ENCODE measurements at regions not wholly inside any gene's neighbourhood (a gene's known extent, or its start where the extent isn't known, plus 50 kb on each side); places are given as distances from the start of the nearest gene placed in this dataset.

GRCh38 chr7:136234040-136234439 lies 256.9 kb upstream of the MTPN start:
- Histone ChIP-seq H3K36me3 (ENCODE audit: insufficient read depth, low read length) (no peaks in the 10 kb centered on the region), H2AFZ (ENCODE audit: low read depth, low read length) (no peak overlapping the region), H3K4me2 (ENCODE audit: low read length) (no peak overlapping the region), H3K9me3 (ENCODE audit: insufficient read depth, low read depth, low read length) (no peaks in the 10 kb centered on the region), H4K20me1 (ENCODE audit: insufficient read depth, low read length) (no peaks in the 10 kb centered on the region), H3K4me1 (ENCODE audit: insufficient read depth, low read length) (peaks cover 4% of the 10 kb centered on the region), H3K4me3 (ENCODE audit: insufficient read depth, low read depth, low read length) (no peak overlapping the region), H3K27me3 (ENCODE audit: insufficient read depth, low read length) (no peaks in the 10 kb centered on the region), H3K9ac (ENCODE audit: low read length) (no peak overlapping the region), H3K27ac (ENCODE audit: low read depth, low read length) (no peak overlapping the region), H3K79me2 (ENCODE audit: insufficient read depth, low read length) (no peaks in the 10 kb centered on the region)
- no peak for FAIRE-seq
- TF ChIP-seq CTCF (IDR thresholded peaks at IDR 0.05; ENCODE audit: insufficient read depth, low read depth, low read length) (no peak), EZH2 (IDR thresholded peaks at IDR 0.05; ENCODE audit: insufficient read depth, low read length) (no peak)
- H3K9me3 Mint-ChIP-seq (ENCODE audit: unreplicated experiment): peaks cover 11% of the 10 kb centered on the region
- H3K27me3 Mint-ChIP-seq (ENCODE audit: low read depth, unreplicated experiment): peaks cover 2% of the 10 kb centered on the region
- H3K27ac Mint-ChIP-seq (ENCODE audit: unreplicated experiment): no peak overlapping the region
- H3K4me3 Mint-ChIP-seq (ENCODE audit: unreplicated experiment): no peak overlapping the region
- peaks cover 12% of the 10 kb centered on the region for H3K4me1 Mint-ChIP-seq (ENCODE audit: low read depth, unreplicated experiment)
- peak; percentile 1 for DNase-seq (ENCODE audit: low read depth)
- H3K36me3 Mint-ChIP-seq (ENCODE audit: low read depth, unreplicated experiment): no peaks in the 10 kb centered on the region

GRCh38 chr7:136230210-136230609 lies 253.1 kb upstream of the MTPN start:
- H3K9ac ChIP-seq (ENCODE audit: low read length): no peak overlapping the region
- DNase-seq (ENCODE audit: low read depth) (no peak), FAIRE-seq (no peak)
- no peak overlapping the region for H3K27ac Mint-ChIP-seq (ENCODE audit: unreplicated experiment)
- H3K27ac ChIP-seq (ENCODE audit: low read depth, low read length): no peak overlapping the region
- peaks cover 2% of the 10 kb centered on the region for H3K9me3 Mint-ChIP-seq (ENCODE audit: unreplicated experiment)
- no peaks in the 10 kb centered on the region for H3K79me2 ChIP-seq (ENCODE audit: insufficient read depth, low read length)
- H3K4me3 Mint-ChIP-seq (ENCODE audit: unreplicated experiment): no peak overlapping the region
- H3K4me2 ChIP-seq (ENCODE audit: low read length): no peak overlapping the region
- no peak overlapping the region for H2AFZ ChIP-seq (ENCODE audit: low read depth, low read length)
- H3K9me3 ChIP-seq (ENCODE audit: insufficient read depth, low read depth, low read length): no peaks in the 10 kb centered on the region
- no peaks in the 10 kb centered on the region for H3K36me3 ChIP-seq (ENCODE audit: insufficient read depth, low read length)
- H3K4me1 Mint-ChIP-seq (ENCODE audit: low read depth, unreplicated experiment): peaks cover 12% of the 10 kb centered on the region
- H3K27me3 ChIP-seq (ENCODE audit: insufficient read depth, low read length): no peaks in the 10 kb centered on the region
- H3K36me3 Mint-ChIP-seq (ENCODE audit: low read depth, unreplicated experiment): no peaks in the 10 kb centered on the region
- H4K20me1 ChIP-seq (ENCODE audit: insufficient read depth, low read length): no peaks in the 10 kb centered on the region
- H3K27me3 Mint-ChIP-seq (ENCODE audit: low read depth, unreplicated experiment): no peaks in the 10 kb centered on the region
- H3K4me1 ChIP-seq (ENCODE audit: insufficient read depth, low read length): peaks cover 4% of the 10 kb centered on the region
- TF ChIP-seq CTCF (IDR thresholded peaks at IDR 0.05; ENCODE audit: insufficient read depth, low read depth, low read length) (no peak), EZH2 (IDR thresholded peaks at IDR 0.05; ENCODE audit: insufficient read depth, low read length) (no peak)
- H3K4me3 ChIP-seq (ENCODE audit: insufficient read depth, low read depth, low read length): no peak overlapping the region

GRCh38 chr7:136229790-136230189 lies 252.6 kb upstream of the MTPN start:
- no peaks in the 10 kb centered on the region for H3K79me2 ChIP-seq (ENCODE audit: insufficient read depth, low read length)
- H3K36me3 Mint-ChIP-seq (ENCODE audit: low read depth, unreplicated experiment): no peaks in the 10 kb centered on the region
- DNase-seq (ENCODE audit: low read depth) (no peak), FAIRE-seq (no peak)
- H3K27me3 Mint-ChIP-seq (ENCODE audit: low read depth, unreplicated experiment): no peaks in the 10 kb centered on the region
- peaks cover 12% of the 10 kb centered on the region for H3K4me1 Mint-ChIP-seq (ENCODE audit: low read depth, unreplicated experiment)
- TF ChIP-seq CTCF (IDR thresholded peaks at IDR 0.05; ENCODE audit: insufficient read depth, low read depth, low read length): no peak
- TF ChIP-seq EZH2 (IDR thresholded peaks at IDR 0.05; ENCODE audit: insufficient read depth, low read length): no peak
- H3K9me3 ChIP-seq (ENCODE audit: insufficient read depth, low read depth, low read length): no peaks in the 10 kb centered on the region
- H3K4me3 Mint-ChIP-seq (ENCODE audit: unreplicated experiment): no peak overlapping the region
- no peaks in the 10 kb centered on the region for H4K20me1 ChIP-seq (ENCODE audit: insufficient read depth, low read length)
- H3K27me3 ChIP-seq (ENCODE audit: insufficient read depth, low read length): no peaks in the 10 kb centered on the region
- H2AFZ ChIP-seq (ENCODE audit: low read depth, low read length): no peak overlapping the region
- H3K36me3 ChIP-seq (ENCODE audit: insufficient read depth, low read length): no peaks in the 10 kb centered on the region
- H3K9me3 Mint-ChIP-seq (ENCODE audit: unreplicated experiment): peaks cover 2% of the 10 kb centered on the region
- no peak overlapping the region for H3K4me2 ChIP-seq (ENCODE audit: low read length)
- no peak overlapping the region for H3K27ac ChIP-seq (ENCODE audit: low read depth, low read length)
- H3K4me3 ChIP-seq (ENCODE audit: insufficient read depth, low read depth, low read length): no peak overlapping the region
- H3K9ac ChIP-seq (ENCODE audit: low read length): no peak overlapping the region
- H3K4me1 ChIP-seq (ENCODE audit: insufficient read depth, low read length): peaks cover 4% of the 10 kb centered on the region
- no peak overlapping the region for H3K27ac Mint-ChIP-seq (ENCODE audit: unreplicated experiment)
